DND-41 (cell line): ENCODE measurements at regions not wholly inside any gene's neighbourhood (a gene's known extent, or its start where the extent isn't known, plus 50 kb on each side); places are given as distances from the start of the nearest gene placed in this dataset.
"Not testable (repeated sequence)": the region's sequence is repeated elsewhere in the genome, so short reads cannot be mapped to it uniquely, and the experiment has no call there.

ENCODE experiments used
- ATAC-seq: fragments of 200-7000 bp; cut with Tn5 transposase; 3 replicates; pipeline ENCODE4 v1.9.1; 2021; ENCODE audit warnings: low read depth; ENCODE audit not compliant: insufficient read depth
- DNase-seq: peaks from one replicate; pipeline ENCODE4 v3.0.0-alpha.2; 2020
- H2AFZ ChIP-seq: 2 replicates; pipeline ENCODE4 v1.6.0; 2012; ENCODE audit warnings: low read depth, low read length
- H3K27ac ChIP-seq: 2 replicates; pipeline ENCODE4 v1.5.1; 2012; ENCODE audit warnings: low read length, inconsistent platforms
- H3K27me3 ChIP-seq: fragments of 200-600 bp; sonication (generic); 2 replicates; pipeline ENCODE4 v1.6.0; 2012; ENCODE audit warnings: low read length, mild to moderate bottlenecking, inconsistent platforms; ENCODE audit not compliant: insufficient read depth, poor library complexity
- H3K36me3 ChIP-seq: 2 replicates; pipeline ENCODE4 v1.5.1; 2012; ENCODE audit warnings: low read length, inconsistent platforms; ENCODE audit not compliant: insufficient read depth
- H3K4me1 ChIP-seq: 2 replicates; pipeline ENCODE4 v1.5.1; 2012; ENCODE audit warnings: mild to moderate bottlenecking, low read length; ENCODE audit not compliant: insufficient read depth
- H3K4me2 ChIP-seq: 2 replicates; pipeline ENCODE4 v1.6.0; 2012; ENCODE audit warnings: mild to moderate bottlenecking, moderate library complexity, low read length, inconsistent platforms; ENCODE audit not compliant: insufficient read depth
- H3K4me3 ChIP-seq, 2 experiments: fragments of 200-600 bp in 1 of 2; shearing (Covaris generic) in 1 of 2; 2 replicates each; pipeline ENCODE4 v1.5.1; 2012 to 2016; ENCODE audit warnings: inconsistent platforms in 2 of 2, low read length in 2 of 2, mild to moderate bottlenecking in 2 of 2, low read depth in 1 of 2, moderate library complexity in 1 of 2
- H3K79me2 ChIP-seq: 2 replicates; pipeline ENCODE4 v1.6.0; 2012; ENCODE audit warnings: low read length, inconsistent platforms; ENCODE audit not compliant: insufficient read depth
- H3K9ac ChIP-seq: 2 replicates; pipeline ENCODE4 v1.6.0; 2012; ENCODE audit warnings: low read depth, mild to moderate bottlenecking, inconsistent platforms, low read length, moderate library complexity
- H3K9me3 ChIP-seq: 2 replicates; pipeline ENCODE4 v1.5.1; 2012; ENCODE audit warnings: low read length, moderate library complexity, mild to moderate bottlenecking, inconsistent platforms; ENCODE audit not compliant: insufficient read depth, severe bottlenecking
- H4K20me1 ChIP-seq: 2 replicates; pipeline ENCODE4 v1.6.0; 2012; ENCODE audit warnings: low read length; ENCODE audit not compliant: insufficient read depth
- EZH2 ChIP-seq: IDR thresholded peaks from 3 replicates; pipeline ENCODE4 v1.6.1; 2012; ENCODE audit warnings: borderline replicate concordance, low read depth, mild to moderate bottlenecking, moderate library complexity, low read length, inconsistent platforms; ENCODE audit not compliant: severe bottlenecking
- TF ChIP-seq, protein P1 (sequence below): IDR thresholded peaks from 2 replicates; pipeline ENCODE4 v1.5.1; 2012; ENCODE audit warnings: borderline replicate concordance, low read length, moderate library complexity, mild to moderate bottlenecking; ENCODE audit not compliant: poor library complexity, severe bottlenecking; ENCODE audit errors: extremely low read depth

DNA sequence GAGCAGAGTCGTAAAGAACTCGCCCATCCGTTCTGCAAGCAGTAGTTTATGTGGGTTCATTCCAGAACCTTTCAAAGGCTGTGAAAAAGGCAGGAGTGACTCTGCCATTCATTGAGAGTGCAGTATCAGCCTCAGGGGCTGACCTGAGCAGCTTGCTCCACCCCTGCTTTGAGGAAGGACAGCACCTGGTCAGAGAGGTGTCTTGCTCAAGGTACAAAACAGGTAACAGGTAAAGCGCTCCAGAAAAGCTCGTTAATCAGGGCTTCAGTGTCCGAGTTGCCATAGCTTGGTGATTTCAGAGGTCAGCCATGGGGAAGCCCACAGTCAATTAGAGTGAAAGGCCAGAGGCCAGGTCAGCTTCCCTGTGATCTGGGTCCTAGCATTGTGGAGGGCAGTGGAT is 251.1 kb downstream of the ABCC12 start:
- H3K27me3 ChIP-seq: no peaks in the 10 kb centered on the region
- no peak overlapping the region for H3K4me2 ChIP-seq
- no peaks in the 10 kb centered on the region for H3K79me2 ChIP-seq
- TF ChIP-seq EZH2: no peak
- TF ChIP-seq, protein P1, sequence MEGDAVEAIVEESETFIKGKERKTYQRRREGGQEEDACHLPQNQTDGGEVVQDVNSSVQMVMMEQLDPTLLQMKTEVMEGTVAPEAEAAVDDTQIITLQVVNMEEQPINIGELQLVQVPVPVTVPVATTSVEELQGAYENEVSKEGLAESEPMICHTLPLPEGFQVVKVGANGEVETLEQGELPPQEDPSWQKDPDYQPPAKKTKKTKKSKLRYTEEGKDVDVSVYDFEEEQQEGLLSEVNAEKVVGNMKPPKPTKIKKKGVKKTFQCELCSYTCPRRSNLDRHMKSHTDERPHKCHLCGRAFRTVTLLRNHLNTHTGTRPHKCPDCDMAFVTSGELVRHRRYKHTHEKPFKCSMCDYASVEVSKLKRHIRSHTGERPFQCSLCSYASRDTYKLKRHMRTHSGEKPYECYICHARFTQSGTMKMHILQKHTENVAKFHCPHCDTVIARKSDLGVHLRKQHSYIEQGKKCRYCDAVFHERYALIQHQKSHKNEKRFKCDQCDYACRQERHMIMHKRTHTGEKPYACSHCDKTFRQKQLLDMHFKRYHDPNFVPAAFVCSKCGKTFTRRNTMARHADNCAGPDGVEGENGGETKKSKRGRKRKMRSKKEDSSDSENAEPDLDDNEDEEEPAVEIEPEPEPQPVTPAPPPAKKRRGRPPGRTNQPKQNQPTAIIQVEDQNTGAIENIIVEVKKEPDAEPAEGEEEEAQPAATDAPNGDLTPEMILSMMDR: no peak
- no peak for DNase-seq
- no peaks in the 10 kb centered on the region for H3K9me3 ChIP-seq
- no peak overlapping the region for H3K4me3 ChIP-seq
- H3K9ac ChIP-seq: no peak overlapping the region
- no peak overlapping the region for H2AFZ ChIP-seq
- H3K36me3 ChIP-seq: no peaks in the 10 kb centered on the region
- no peaks in the 10 kb centered on the region for H4K20me1 ChIP-seq
- H3K4me1 ChIP-seq: no peaks in the 10 kb centered on the region
- H3K27ac ChIP-seq: no peak overlapping the region
- no peak for ATAC-seq

DNA sequence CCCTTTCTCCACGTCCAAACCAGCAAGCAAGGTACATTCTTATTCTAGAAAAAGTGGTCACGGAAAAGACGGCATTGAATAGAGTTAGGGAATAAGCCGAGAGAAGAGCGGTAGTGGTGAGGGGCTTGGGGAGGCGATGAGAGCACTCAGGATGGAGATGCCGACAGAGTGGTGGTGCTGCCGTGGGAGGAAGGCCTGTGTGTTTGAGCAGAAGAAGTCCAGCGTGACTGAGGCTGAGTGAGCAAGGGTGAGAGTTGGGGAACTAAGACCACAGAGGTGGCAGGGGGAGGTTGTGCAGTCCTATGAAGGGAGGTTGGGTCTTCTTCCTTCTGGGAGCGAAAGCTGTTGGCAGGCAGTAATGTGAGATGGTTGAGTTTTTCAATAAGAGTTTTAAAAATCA is 252.3 kb downstream of the ABCC12 start:
- ATAC-seq (no peak), DNase-seq (no peak)
- H3K79me2 ChIP-seq: no peaks in the 10 kb centered on the region
- H3K4me2 ChIP-seq: no peak overlapping the region
- no peaks in the 10 kb centered on the region for H3K4me1 ChIP-seq
- TF ChIP-seq EZH2: no peak
- TF ChIP-seq, protein P1: no peak
- no peaks in the 10 kb centered on the region for H4K20me1 ChIP-seq
- H2AFZ ChIP-seq: no peak overlapping the region
- H3K4me3 ChIP-seq: no peak overlapping the region
- no peaks in the 10 kb centered on the region for H3K36me3 ChIP-seq
- H3K9ac ChIP-seq: no peak overlapping the region
- no peaks in the 10 kb centered on the region for H3K27me3 ChIP-seq
- H3K27ac ChIP-seq: no peak overlapping the region
- no peaks in the 10 kb centered on the region for H3K9me3 ChIP-seq

DNA sequence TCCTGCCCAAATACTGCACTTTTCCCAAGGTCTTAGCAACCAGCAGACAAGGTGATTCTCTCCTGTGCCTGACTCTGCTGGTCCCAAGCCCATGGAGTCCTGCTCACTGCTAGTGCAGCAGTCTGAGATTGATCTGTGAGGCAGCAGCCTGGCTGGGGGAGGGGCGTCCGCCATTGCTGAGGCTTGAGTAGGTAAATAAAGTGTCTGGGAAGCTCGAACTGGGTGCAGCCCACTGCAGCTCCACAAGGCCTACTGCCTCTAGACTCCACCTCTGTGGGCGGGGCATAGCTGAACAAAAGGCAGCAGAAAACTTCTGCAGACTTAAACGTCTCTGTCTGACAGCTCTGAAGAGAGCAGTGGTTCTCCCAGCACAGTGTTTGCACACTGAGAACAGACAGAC is 258.7 kb downstream of the ABCC12 start:
- H3K9ac ChIP-seq, H2AFZ ChIP-seq, H3K4me3 ChIP-seq, H3K9me3 ChIP-seq, H3K27me3 ChIP-seq, H3K36me3 ChIP-seq, DNase-seq, ATAC-seq, H3K4me2 ChIP-seq, H3K27ac ChIP-seq, H3K4me1 ChIP-seq, H4K20me1 ChIP-seq, H3K79me2 ChIP-seq: not testable (repeated sequence)

DNA sequence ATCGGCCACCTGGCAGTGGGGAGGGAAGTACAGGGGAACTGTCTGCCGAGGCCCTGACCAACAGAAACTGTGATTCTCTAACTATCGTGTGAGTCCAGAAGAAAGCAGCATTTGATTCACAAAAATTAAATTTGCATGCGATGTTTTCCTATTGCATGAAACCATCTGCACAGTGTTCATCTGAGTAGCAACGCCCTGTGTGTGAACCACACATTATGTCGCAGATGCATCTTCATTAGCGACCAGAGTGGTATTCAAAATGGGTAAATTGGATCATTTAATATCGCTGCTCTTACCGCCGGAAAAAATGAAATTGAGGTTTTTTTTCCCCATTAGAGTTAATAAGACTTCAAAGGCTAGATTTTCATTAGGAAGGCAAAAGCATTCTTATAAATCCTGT is 260.6 kb downstream of the ABCC12 start:
- Histone ChIP-seq H3K79me2 (no peaks in the 10 kb centered on the region), H3K4me2 (no peak overlapping the region), H3K9ac (no peak overlapping the region), H3K4me1 (no peaks in the 10 kb centered on the region), H3K27me3 (no peaks in the 10 kb centered on the region), H3K36me3 (no peaks in the 10 kb centered on the region), H3K27ac (no peak overlapping the region), H4K20me1 (no peaks in the 10 kb centered on the region), H3K9me3 (no peaks in the 10 kb centered on the region), H3K4me3 (no peak overlapping the region), H2AFZ (no peak overlapping the region)
- ATAC-seq (no peak), DNase-seq (no peak)
- TF ChIP-seq, protein P1: no peak
- TF ChIP-seq EZH2: no peak
